Astrocyte (in vitro differentiated cells and primary cell): ENCODE measurements at regions not wholly inside any gene's neighbourhood (a gene's known extent, or its start where the extent isn't known, plus 50 kb on each side); places are given as distances from the start of the nearest gene placed in this dataset.

Source experiments
- DNase-seq: peaks from one replicate; pipeline ENCODE4 v3.0.0-alpha.2; 2010; ENCODE audit warnings: low read depth
- FAIRE-seq: peaks from 2 replicates; lab custom pipeline; 2011; peaks lifted over from hg19 to GRCh38; lab: Jason Lieb, UNC
- H2AFZ ChIP-seq: 2 replicates; pipeline ENCODE4 v1.6.0; 2012; ENCODE audit warnings: low read depth, low read length, inconsistent platforms
- H3K27ac ChIP-seq: 2 replicates; pipeline ENCODE4 v1.5.1; 2011; ENCODE audit warnings: low read depth, low read length, inconsistent platforms
- H3K27me3 ChIP-seq: 2 replicates; pipeline ENCODE4 v1.6.0; 2011; ENCODE audit warnings: low read length, inconsistent platforms; ENCODE audit not compliant: insufficient read depth
- H3K36me3 ChIP-seq: 2 replicates; pipeline ENCODE4 v1.5.1; 2011; ENCODE audit warnings: low read length, inconsistent platforms; ENCODE audit not compliant: insufficient read depth
- H3K4me1 ChIP-seq: 2 replicates; pipeline ENCODE4 v1.5.1; 2011; ENCODE audit warnings: low read length, inconsistent platforms; ENCODE audit not compliant: insufficient read depth
- H3K4me2 ChIP-seq: 2 replicates; pipeline ENCODE4 v1.6.0; 2012; ENCODE audit warnings: low read length, inconsistent platforms
- H3K4me3 ChIP-seq: 2 replicates; pipeline ENCODE4 v1.5.1; 2011; ENCODE audit warnings: low read depth, mild to moderate bottlenecking, low read length, inconsistent platforms; ENCODE audit not compliant: insufficient read depth
- H3K79me2 ChIP-seq: 2 replicates; pipeline ENCODE4 v1.6.0; 2012; ENCODE audit warnings: mild to moderate bottlenecking, low read length, inconsistent platforms; ENCODE audit not compliant: insufficient read depth
- H3K9ac ChIP-seq: 2 replicates; pipeline ENCODE4 v1.6.0; 2012; ENCODE audit warnings: mild to moderate bottlenecking, low read length, inconsistent platforms
- H3K9me3 ChIP-seq: 2 replicates; pipeline ENCODE4 v1.5.1; 2012; ENCODE audit warnings: low read depth, mild to moderate bottlenecking, low read length, inconsistent platforms; ENCODE audit not compliant: insufficient read depth
- H4K20me1 ChIP-seq: 2 replicates; pipeline ENCODE4 v1.6.0; 2012; ENCODE audit warnings: low read length, inconsistent platforms; ENCODE audit not compliant: insufficient read depth
- H3K27ac Mint-ChIP-seq: one replicate; pipeline ENCODE4 v1.8.0; 2021; ENCODE audit warnings: mild to moderate bottlenecking, mixed read lengths; ENCODE audit not compliant: unreplicated experiment
- H3K27me3 Mint-ChIP-seq: one replicate; pipeline ENCODE4 v1.8.0; 2021; ENCODE audit warnings: low read depth, mixed read lengths; ENCODE audit not compliant: unreplicated experiment
- H3K36me3 Mint-ChIP-seq: one replicate; pipeline ENCODE4 v1.8.0; 2021; ENCODE audit warnings: low read depth, mixed read lengths; ENCODE audit not compliant: unreplicated experiment
- H3K4me1 Mint-ChIP-seq: one replicate; pipeline ENCODE4 v1.8.0; 2021; ENCODE audit warnings: low read depth, mixed read lengths; ENCODE audit not compliant: unreplicated experiment
- H3K4me3 Mint-ChIP-seq: one replicate; pipeline ENCODE4 v1.8.0; 2021; ENCODE audit warnings: mild to moderate bottlenecking, moderate library complexity, mixed read lengths; ENCODE audit not compliant: unreplicated experiment
- H3K9me3 Mint-ChIP-seq: one replicate; pipeline ENCODE4 v1.8.0; 2021; ENCODE audit warnings: mild to moderate bottlenecking, mixed read lengths; ENCODE audit not compliant: unreplicated experiment
- CTCF ChIP-seq: IDR thresholded peaks from 2 replicates; pipeline ENCODE4 v1.5.1; 2011; ENCODE audit warnings: low read depth, mild to moderate bottlenecking, inconsistent platforms, low read length, moderate library complexity; ENCODE audit not compliant: insufficient read depth
- EZH2 ChIP-seq: IDR thresholded peaks from 2 replicates; pipeline ENCODE4 v1.6.1; 2012; ENCODE audit warnings: mild to moderate bottlenecking, low read length, inconsistent platforms; ENCODE audit not compliant: insufficient read depth

- H3K36me3 ChIP-seq: no peaks in the 10 kb centered on the region
- FAIRE-seq: no peak
These were observed 159.5 kb upstream of the GYPC start for GRCh38 chr2:126496493-126496892.

DNA sequence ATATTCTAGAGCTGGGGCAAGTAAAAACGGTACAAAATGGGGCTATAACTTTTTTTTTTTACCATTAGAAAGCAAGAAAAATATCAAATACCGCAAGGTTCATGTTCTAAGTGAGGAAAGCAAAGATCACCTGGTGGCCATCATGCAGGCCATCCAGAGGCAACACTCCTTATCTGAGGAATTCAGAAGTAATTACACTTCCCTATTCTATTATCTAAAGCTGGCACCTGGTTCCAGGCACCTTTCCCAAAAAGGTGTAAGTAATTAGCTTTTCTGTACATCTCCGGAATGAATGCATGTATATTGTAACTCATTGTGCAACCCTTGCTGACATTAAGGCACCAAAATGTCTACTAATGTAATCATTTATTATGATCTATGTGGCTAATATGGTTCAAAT, 152.5 kb upstream of the GYPC start:
- FAIRE-seq: no peak
- Mint-ChIP-seq H3K36me3 (no peaks in the 10 kb centered on the region), H3K9me3 (no peaks in the 10 kb centered on the region), H3K4me1 (peaks cover 3% of the 10 kb centered on the region), H3K27ac (no peak overlapping the region), H3K27me3 (no peaks in the 10 kb centered on the region), H3K4me3 (no peak overlapping the region)
- Histone ChIP-seq H3K4me1 (no peaks in the 10 kb centered on the region), H3K79me2 (no peaks in the 10 kb centered on the region), H3K9ac (no peak overlapping the region), H3K9me3 (no peaks in the 10 kb centered on the region), H3K4me3 (no peak overlapping the region), H3K27ac (no peak overlapping the region), H3K4me2 (no peak overlapping the region), H3K36me3 (no peaks in the 10 kb centered on the region), H4K20me1 (no peaks in the 10 kb centered on the region), H3K27me3 (no peaks in the 10 kb centered on the region), H2AFZ (no peak overlapping the region)
- TF ChIP-seq EZH2: no peak
- TF ChIP-seq CTCF: no peak
- no peak for DNase-seq

More at GRCh38 chr2:126496493-126496892, 159.5 kb upstream of the GYPC start:
- H3K4me2 ChIP-seq: no peak overlapping the region
- no peak overlapping the region for H3K27ac ChIP-seq
- H3K4me3 ChIP-seq: no peak overlapping the region
- no peaks in the 10 kb centered on the region for H3K79me2 ChIP-seq
- Mint-ChIP-seq H3K27me3 (no peaks in the 10 kb centered on the region), H3K4me1 (peaks cover 4% of the 10 kb centered on the region), H3K9me3 (peaks cover 21% of the 10 kb centered on the region), H3K36me3 (peaks cover 2% of the 10 kb centered on the region), H3K4me3 (no peak overlapping the region), H3K27ac (no peak overlapping the region)
- H2AFZ ChIP-seq: no peak overlapping the region
- TF ChIP-seq EZH2: no peak
- no peak for TF ChIP-seq CTCF
- no peak for DNase-seq
- no peaks in the 10 kb centered on the region for H3K4me1 ChIP-seq
- H3K9me3 ChIP-seq: no peaks in the 10 kb centered on the region
- H3K27me3 ChIP-seq: no peaks in the 10 kb centered on the region
- no peaks in the 10 kb centered on the region for H4K20me1 ChIP-seq
- H3K9ac ChIP-seq: no peak overlapping the region

DNA sequence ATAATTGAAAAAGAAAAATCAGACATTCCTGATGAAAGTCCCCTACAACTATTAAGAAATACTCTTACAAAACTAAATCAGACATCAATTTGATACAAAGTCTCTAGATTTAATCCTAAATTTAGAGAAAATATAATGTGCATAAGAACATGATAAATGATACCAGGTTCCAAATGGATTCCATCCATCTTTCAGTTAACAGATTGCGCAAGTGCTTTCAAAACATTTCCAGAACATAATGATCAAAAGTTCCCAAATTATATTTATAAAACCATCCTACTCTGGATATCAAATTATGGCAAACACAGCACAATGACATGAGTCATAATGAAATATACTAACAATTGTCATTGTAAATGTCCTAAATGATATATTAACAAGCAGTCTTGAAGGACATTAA, 151.0 kb upstream of the GYPC start:
- no peaks in the 10 kb centered on the region for H3K79me2 ChIP-seq
- FAIRE-seq: no peak
- H3K27me3 ChIP-seq: no peaks in the 10 kb centered on the region
- no peaks in the 10 kb centered on the region for H3K36me3 ChIP-seq
- H3K9me3 ChIP-seq: no peaks in the 10 kb centered on the region
- H2AFZ ChIP-seq: no peak overlapping the region
- peaks cover 3% of the 10 kb centered on the region for H3K4me1 Mint-ChIP-seq
- H3K27ac Mint-ChIP-seq: no peak overlapping the region
- H3K27me3 Mint-ChIP-seq: no peaks in the 10 kb centered on the region
- no peak overlapping the region for H3K27ac ChIP-seq
- TF ChIP-seq EZH2 (no peak), CTCF (no peak)
- no peaks in the 10 kb centered on the region for H3K4me1 ChIP-seq
- no peak overlapping the region for H3K4me3 ChIP-seq
- no peak for DNase-seq
- no peak overlapping the region for H3K4me3 Mint-ChIP-seq
- H3K9ac ChIP-seq: no peak overlapping the region
- H4K20me1 ChIP-seq: no peaks in the 10 kb centered on the region
- H3K9me3 Mint-ChIP-seq: no peaks in the 10 kb centered on the region
- H3K36me3 Mint-ChIP-seq: no peaks in the 10 kb centered on the region
- no peak overlapping the region for H3K4me2 ChIP-seq
